Skeletal muscle tissue (tissue), 3 donors: ENCODE measurements at regions not wholly inside any gene's neighbourhood (a gene's known extent, or its start where the extent isn't known, plus 50 kb on each side); places are given as distances from the start of the nearest gene placed in this dataset.
"Not testable (repeated sequence)": the region's sequence is repeated elsewhere in the genome, so short reads cannot be mapped to it uniquely, and the experiment has no call there.

Experiments
- H3K27ac ChIP-seq: one replicate; pipeline ENCODE4 v1.7.0; 2013; ENCODE audit warnings: mild to moderate bottlenecking, low read depth, low read length, inconsistent platforms
- H3K27me3 ChIP-seq, 3 donors: one replicate each; pipeline ENCODE4 v1.7.0; 2013; ENCODE audit warnings: low read length in 3 of 3; ENCODE audit not compliant: control insufficient read depth in 3 of 3, insufficient read depth in 3 of 3
- H3K36me3 ChIP-seq, 3 donors: one replicate each; pipeline ENCODE4 v1.7.0; 2013; ENCODE audit warnings: low read length in 3 of 3; ENCODE audit not compliant: control insufficient read depth in 3 of 3, insufficient read depth in 3 of 3
- H3K4me1 ChIP-seq, 3 donors: one replicate each; pipeline ENCODE4 v1.7.0; 2013; ENCODE audit warnings: low read length in 3 of 3, mild to moderate bottlenecking in 3 of 3; ENCODE audit not compliant: control insufficient read depth in 3 of 3, insufficient read depth in 3 of 3
- H3K4me3 ChIP-seq, 3 donors: one replicate each; pipeline ENCODE4 v1.7.0; 2013; ENCODE audit warnings: low read length in 3 of 3
- H3K9ac ChIP-seq, 3 donors: one replicate each; pipeline ENCODE4 v1.7.0; 2013; ENCODE audit warnings: low read length in 3 of 3, mild to moderate bottlenecking in 3 of 3, moderate library complexity in 2 of 3, low read depth in 1 of 3
- H3K9me3 ChIP-seq, 3 donors: one replicate each; pipeline ENCODE4 v1.7.0; 2013; ENCODE audit warnings: low read length in 3 of 3; ENCODE audit not compliant: control insufficient read depth in 3 of 3
- donor health status: Osteomylitis.

- no peak overlapping the region for H3K27ac ChIP-seq
- H3K4me3 ChIP-seq = no peak overlapping the region
- H3K27me3 ChIP-seq = peaks cover 0 to 5% (median 4%) of the 10 kb centered on the region in 3 donors
- H3K9ac ChIP-seq = no peak overlapping the region
- H3K4me1 ChIP-seq = peaks cover 0 to 11% (median 10%) of the 10 kb centered on the region in 3 donors
- H3K9me3 ChIP-seq = no peaks in the 10 kb centered on the region
- H3K36me3 ChIP-seq = no peaks in the 10 kb centered on the region
Observed at GRCh38 chr19:29884044-29884443, 58.0 kb upstream of the URI1 start.

DNA sequence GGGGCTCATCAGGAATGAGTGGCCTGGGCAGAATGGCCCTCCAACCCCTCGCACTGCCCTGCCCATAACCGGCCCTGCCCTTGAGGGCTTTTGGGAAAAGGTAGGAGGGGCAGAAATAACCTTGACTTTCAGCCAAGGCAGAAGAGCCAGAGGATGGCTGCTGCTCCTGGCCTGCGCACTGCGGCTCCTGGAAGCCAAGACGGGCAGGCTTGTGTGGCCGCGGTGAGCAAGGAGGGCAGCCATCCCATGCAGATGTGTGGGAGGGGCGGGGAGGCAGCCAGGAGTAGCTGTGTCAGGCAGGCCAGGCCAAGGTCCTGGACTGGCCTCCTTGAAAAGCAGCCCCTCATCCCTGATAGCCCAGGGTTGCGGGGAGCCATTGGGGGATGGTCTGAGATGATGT is 57.6 kb upstream of the URI1 start:
- H3K27ac ChIP-seq = no peak overlapping the region
- peaks cover 0 to 10% (median 7%) of the 10 kb centered on the region in 3 donors for H3K4me1 ChIP-seq
- peaks cover 0 to 5% (median 3%) of the 10 kb centered on the region in 3 donors for H3K27me3 ChIP-seq
- no peak overlapping the region for H3K4me3 ChIP-seq
- no peak overlapping the region for H3K9ac ChIP-seq
- H3K9me3 ChIP-seq = no peaks in the 10 kb centered on the region
- H3K36me3 ChIP-seq = no peaks in the 10 kb centered on the region

- H3K27me3 ChIP-seq, H3K9me3 ChIP-seq, H3K4me1 ChIP-seq, H3K36me3 ChIP-seq, H3K27ac ChIP-seq, H3K9ac ChIP-seq, H3K4me3 ChIP-seq: not testable (repeated sequence)
Observed at GRCh38 chr19:29886106-29886505, 55.9 kb upstream of the URI1 start.

DNA sequence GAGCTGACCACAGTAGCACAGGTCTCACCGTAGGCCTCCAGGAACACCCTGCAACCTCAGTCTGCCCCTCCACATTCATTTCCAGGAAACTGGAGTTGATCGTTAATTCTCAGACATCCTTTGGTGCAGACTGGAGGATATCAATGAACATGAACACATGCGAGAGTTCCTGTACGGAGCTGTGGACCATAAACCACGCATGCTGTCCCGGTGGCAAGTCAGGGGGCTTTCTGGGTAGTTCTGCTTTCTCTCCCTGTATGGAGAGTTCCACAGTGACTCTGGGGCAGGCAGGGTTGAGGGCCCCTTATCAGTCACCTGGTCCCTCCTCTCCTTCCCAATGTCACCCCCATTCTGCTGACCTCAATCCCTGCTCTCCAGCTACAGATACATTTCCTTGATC is 55.5 kb upstream of the URI1 start:
- H3K27me3 ChIP-seq = no peaks in the 10 kb centered on the region
- H3K4me3 ChIP-seq = no peak overlapping the region
- no peak overlapping the region for H3K27ac ChIP-seq
- H3K9ac ChIP-seq = no peak overlapping the region
- H3K36me3 ChIP-seq = no peaks in the 10 kb centered on the region
- H3K9me3 ChIP-seq = no peaks in the 10 kb centered on the region
- H3K4me1 ChIP-seq = peaks cover 0 to 6% (median 5%) of the 10 kb centered on the region in 3 donors

DNA sequence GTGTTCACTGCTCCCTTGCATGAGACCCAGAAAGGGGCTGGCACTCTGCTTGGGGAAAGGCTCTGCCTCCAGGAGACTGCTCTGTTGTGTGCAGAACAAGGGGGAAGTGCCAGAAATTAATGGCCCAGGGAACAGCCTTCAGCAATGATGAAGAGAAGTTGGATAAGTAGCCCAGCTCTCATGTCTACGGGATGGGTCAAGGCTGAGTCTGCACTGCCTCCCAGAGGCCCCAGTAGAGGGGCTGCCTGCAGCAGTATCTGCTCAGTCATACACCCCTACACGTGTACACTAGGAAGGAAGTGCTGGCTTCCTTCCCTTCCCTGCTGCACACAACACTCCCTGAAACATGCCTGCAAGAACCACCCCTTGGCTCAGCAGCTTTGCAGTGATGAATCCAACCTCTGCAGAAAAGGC is 54.6 kb upstream of the URI1 start:
- no peaks in the 10 kb centered on the region for H3K27me3 ChIP-seq
- peaks cover 0 to 6% (median 5%) of the 10 kb centered on the region in 3 donors for H3K4me1 ChIP-seq
- H3K4me3 ChIP-seq = no peak overlapping the region
- no peak overlapping the region for H3K9ac ChIP-seq
- H3K36me3 ChIP-seq = no peaks in the 10 kb centered on the region
- no peak overlapping the region for H3K27ac ChIP-seq
- no peaks in the 10 kb centered on the region for H3K9me3 ChIP-seq

GRCh38 chr19:29888047-29888446 is 54.0 kb upstream of the URI1 start:
- not testable (repeated sequence) for H3K9ac ChIP-seq, H3K36me3 ChIP-seq, H3K4me1 ChIP-seq, H3K9me3 ChIP-seq, H3K4me3 ChIP-seq, H3K27ac ChIP-seq, H3K27me3 ChIP-seq

- Histone ChIP-seq H3K9ac (no peak overlapping the region), H3K9me3 (no peaks in the 10 kb centered on the region), H3K27me3 (no peaks in the 10 kb centered on the region), H3K36me3 (no peaks in the 10 kb centered on the region), H3K4me1 (peaks cover 0 to 2% (median under 1%) of the 10 kb centered on the region in 3 donors), H3K27ac (no peak overlapping the region), H3K4me3 (no peak overlapping the region)
Observed at GRCh38 chr19:29889702-29890101, 52.3 kb upstream of the URI1 start.

DNA sequence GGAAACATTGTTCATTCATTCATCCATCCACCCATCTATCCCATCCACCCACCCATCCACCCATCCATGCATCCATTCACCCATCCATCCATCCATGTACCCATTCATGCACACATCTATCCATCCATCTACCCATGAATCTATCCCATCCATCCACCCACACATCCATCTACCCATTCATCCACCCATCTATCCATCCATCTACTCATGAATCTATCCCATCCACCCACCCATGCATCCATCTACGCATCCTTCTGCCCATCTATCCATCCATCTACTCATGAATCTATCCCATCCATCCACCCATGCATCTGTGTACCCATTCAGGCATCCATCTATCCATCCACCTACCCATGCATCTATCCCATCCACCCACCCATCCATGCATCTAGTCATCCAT is 51.6 kb upstream of the URI1 start:
- no peak overlapping the region for H3K4me3 ChIP-seq
- H3K27ac ChIP-seq = no peak overlapping the region
- no peaks in the 10 kb centered on the region for H3K9me3 ChIP-seq
- H3K9ac ChIP-seq = no peak overlapping the region
- H3K27me3 ChIP-seq = no peaks in the 10 kb centered on the region
- peaks cover 0 to 2% (median 0%) of the 10 kb centered on the region in 3 donors for H3K4me1 ChIP-seq
- no peaks in the 10 kb centered on the region for H3K36me3 ChIP-seq
